GM12873 (cell line): ENCODE measurements at regions not wholly inside any gene's neighbourhood (a gene's known extent, or its start where the extent isn't known, plus 50 kb on each side); places are given as distances from the start of the nearest gene placed in this dataset.

Experiments used
- TF ChIP-seq, protein P1 (sequence below): IDR thresholded peaks from 2 replicates; pipeline ENCODE4 v1.5.1; 2012; ENCODE audit warnings: low read depth, mild to moderate bottlenecking, moderate library complexity, low read length, control low read depth; ENCODE audit not compliant: insufficient read depth; ENCODE audit errors: missing control alignments

DNA sequence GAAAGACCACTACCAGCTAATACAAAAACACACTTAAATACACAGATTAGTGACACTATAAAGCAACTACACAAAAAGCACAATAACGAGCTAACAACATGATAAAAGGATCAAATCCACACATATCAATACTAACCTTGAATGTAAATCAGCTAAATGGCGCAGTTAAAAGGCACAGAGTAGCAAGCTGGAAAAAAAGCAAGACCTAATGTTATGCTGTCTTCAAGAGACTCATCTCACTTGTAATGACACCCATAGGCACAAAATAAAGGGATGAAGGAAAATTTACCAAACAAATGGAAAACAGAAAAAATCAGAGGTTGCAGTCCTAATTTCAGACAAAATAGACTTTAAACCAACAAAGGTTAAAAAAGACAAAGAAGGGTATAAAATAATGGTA is 86.3 kb downstream of the NUS1 start:
- TF ChIP-seq, protein P1, sequence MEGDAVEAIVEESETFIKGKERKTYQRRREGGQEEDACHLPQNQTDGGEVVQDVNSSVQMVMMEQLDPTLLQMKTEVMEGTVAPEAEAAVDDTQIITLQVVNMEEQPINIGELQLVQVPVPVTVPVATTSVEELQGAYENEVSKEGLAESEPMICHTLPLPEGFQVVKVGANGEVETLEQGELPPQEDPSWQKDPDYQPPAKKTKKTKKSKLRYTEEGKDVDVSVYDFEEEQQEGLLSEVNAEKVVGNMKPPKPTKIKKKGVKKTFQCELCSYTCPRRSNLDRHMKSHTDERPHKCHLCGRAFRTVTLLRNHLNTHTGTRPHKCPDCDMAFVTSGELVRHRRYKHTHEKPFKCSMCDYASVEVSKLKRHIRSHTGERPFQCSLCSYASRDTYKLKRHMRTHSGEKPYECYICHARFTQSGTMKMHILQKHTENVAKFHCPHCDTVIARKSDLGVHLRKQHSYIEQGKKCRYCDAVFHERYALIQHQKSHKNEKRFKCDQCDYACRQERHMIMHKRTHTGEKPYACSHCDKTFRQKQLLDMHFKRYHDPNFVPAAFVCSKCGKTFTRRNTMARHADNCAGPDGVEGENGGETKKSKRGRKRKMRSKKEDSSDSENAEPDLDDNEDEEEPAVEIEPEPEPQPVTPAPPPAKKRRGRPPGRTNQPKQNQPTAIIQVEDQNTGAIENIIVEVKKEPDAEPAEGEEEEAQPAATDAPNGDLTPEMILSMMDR: no peak

DNA sequence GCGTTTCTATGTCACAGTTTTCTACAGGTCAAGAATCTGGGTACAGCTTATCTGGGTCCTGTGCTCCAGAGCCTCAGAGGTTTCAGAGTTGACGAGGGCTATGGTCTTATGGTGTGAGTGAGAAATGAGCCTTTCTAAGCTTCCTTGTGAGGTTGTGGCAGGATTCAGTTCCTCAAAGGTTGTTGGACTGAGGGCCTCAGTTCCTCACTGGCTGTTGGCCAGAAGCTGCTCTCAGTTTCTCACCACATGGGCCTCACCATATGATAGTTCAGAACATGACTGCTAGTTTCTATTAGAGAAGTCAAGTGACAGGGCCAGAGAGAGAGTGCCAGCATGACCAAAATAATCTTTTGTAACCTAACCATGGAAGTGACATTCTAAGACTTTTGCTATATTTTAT is 96.1 kb downstream of the NUS1 start:
- TF ChIP-seq, protein P1: no peak

DNA sequence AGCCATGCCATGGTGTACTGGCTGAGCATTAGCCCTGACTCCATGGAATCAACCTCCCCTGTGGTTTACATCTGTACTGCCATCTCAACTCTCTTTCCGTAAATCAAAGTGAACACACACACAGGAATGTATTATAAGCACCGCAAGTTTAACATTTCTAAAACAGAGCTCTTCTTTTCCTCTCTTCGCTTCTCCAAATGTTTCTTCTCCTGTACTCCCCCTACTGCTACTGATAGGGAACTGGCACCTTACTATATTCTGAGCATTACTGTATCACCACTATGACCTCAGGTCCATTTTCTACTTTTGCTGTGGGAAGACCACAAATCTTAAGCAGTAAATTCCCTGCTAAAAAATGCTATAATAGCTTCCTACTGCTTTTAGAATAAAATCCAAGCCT is 101.2 kb downstream of the NUS1 start:
- TF ChIP-seq, protein P1: peak; percentile 53

DNA sequence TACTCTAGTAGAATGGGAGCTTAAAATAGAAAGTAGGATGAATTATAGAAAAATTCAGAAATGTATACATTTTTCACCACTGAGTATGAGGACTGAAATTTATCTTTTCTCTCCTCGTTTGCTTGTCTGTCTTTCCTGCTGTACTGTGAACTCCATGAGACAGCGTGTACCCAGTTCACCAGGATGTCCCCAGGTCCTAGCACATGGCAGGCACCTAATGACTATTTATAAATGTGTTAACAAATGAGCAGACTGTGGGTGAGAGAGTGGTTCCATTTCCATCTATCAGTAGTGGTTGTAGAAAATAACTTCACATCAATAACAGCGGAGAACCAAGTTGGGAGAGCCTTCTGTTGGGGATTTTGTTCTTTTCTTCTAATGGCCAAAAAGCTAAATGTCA is 106.3 kb downstream of the NUS1 start:
- TF ChIP-seq, protein P1: no peak

DNA sequence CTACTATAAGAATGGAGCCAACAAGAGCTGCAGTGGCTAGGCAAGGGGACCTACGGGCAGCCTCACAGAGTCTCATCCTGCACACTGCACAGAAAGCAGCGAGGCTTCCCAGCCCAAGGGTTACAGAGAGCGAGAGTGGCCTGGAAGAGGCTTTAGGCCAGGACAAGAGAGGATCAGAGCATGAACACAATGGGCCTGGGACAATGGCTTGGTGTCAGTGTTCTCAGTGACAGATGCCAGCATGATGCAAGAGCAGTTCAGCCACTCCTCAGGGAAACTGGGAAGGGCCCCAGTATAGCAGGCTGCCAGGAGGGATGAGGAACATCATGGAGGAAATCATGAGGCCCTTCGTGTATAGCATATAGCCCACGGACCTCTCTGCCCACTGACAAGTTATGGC is 108.0 kb downstream of the NUS1 start:
- TF ChIP-seq, protein P1: no peak

DNA sequence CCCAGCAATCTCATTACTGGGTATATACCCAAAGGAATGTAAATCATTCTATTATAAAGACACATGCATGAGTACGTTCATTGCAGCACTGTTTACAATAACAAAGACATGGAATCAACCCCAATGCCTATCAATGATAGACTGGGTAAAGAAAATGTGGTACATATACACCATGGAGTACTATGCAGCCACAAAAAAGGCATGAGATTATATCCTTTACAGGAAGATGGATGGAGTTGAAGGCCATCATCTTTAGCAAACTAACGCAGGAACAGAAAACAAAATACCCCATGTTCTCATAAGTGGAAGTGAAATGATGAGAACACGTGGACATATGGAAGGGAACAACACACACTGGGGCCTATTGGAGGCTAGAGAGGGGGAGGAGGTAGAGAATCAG is 115.7 kb downstream of the NUS1 start:
- TF ChIP-seq, protein P1: no peak

DNA sequence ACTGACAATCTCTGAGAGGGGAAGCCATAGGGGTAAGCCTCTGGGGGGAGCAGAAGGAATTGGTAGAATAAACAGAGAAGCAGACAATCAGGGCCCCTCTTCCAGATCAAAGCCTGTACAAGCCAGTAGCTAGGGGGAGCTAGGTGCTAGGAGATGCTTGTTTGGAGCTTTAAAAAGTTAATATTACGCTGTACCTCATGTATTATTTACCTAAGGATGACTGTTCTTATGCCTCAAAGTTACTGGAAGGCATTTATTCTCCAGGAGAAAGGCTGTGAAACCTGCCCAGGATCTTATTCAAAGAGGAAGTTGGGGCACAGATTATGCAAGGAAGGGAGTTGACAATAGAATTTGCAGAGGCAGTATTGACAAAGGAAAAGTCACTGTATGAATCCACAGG is 111.8 kb upstream of the SLC35F1 start:
- TF ChIP-seq, protein P1: no peak

DNA sequence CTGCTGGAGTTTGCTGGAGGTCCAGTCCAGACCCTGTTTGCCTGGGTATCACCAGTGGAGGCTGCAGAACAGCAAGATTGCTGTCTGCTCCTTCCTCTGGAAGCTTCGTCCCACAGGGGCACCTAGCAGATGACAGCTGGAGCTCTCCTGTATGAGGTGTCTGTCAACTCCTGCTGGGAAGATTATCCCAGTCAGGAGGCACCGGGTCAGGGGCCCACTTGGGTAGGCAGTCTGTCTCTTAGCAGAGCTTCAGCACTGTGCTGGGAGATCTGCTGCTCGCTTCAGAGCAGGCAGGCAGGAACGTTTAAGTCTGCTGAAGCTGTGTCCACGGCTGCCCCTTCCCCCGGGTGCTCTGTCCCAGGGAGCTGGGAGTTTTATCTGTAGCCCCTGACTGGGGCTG is 96.8 kb upstream of the SLC35F1 start:
- TF ChIP-seq, protein P1: no peak
